ENCODE measurements at regions not wholly inside any gene's neighbourhood (a gene's known extent, or its start where the extent isn't known, plus 50 kb on each side); places are given as distances from the start of the nearest gene placed in this dataset.
A peak's percentile ranks its signal among the peaks of the same experiment; 100 is the strongest.

DNA sequence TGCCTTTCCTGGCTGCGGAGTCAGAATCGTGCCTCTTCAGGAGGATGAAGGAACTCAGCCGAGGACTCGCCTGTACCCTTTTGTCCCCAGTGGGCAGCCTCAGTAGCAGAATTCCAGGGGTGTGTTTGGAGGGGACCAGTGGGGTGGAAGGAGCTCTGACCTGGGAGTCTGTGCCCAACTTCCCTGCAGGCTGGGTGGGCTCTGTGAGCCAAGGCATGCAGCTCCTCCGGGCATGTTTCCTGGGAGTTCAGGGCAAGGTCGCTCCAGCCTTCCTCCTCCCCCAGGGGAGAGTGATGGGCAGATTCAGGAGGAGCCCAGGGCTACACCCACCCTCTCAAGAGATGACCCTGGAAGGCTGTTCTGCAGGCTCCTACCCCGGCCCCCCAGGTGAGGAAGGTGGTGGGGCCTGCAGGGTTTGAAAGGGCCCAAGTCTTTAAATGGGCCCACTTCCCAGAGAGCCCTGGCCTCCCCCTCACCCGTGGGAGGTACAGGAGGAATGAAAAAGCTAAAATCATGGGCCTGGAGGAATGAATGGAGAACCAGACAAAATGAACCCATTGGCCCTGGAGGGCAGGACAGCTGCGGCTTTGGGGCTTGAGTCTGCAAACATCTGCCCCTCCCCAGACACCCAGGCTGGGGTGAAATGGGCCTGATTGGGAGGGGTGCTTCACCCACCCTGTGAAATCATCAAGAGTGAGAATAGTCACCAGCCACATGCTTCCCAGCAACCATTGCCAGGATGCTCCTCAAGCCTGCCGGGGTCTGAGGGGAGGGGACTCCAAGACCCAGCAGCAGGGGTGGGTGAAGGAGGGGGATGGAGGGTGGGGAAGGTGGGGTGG lies 77.6 kb upstream of the PMEPA1 start:
- TF ChIP-seq CTCF (IDR thresholded peaks at IDR 0.05 in 8 of 11, conservative IDR thresholded peaks at IDR 0.05 in 3 of 11), result peak in 1 of 11 experiments; percentile 6
- no peak for TF ChIP-seq POLR2A (IDR thresholded peaks at IDR 0.05)
